Trophoblast cell (in vitro differentiated cells and primary cell): ENCODE measurements at regions not wholly inside any gene's neighbourhood (a gene's known extent, or its start where the extent isn't known, plus 50 kb on each side); places are given as distances from the start of the nearest gene placed in this dataset.

Experiments used
- DNase-seq, 2 donors: peaks; one replicate each; pipeline ENCODE4 v3.0.0-alpha.2; 2016
- H2AFZ ChIP-seq: 2 replicates; pipeline ENCODE4 v1.6.1; 2013; ENCODE audit warnings: low read length, moderate library complexity, mild to moderate bottlenecking; ENCODE audit not compliant: insufficient read depth, poor library complexity
- H2AK5ac ChIP-seq: 2 replicates; pipeline ENCODE4 v1.6.1; 2013; ENCODE audit warnings: mild to moderate bottlenecking, low read length
- H2BK120ac ChIP-seq: 2 replicates; pipeline ENCODE4 v1.6.1; 2013; ENCODE audit warnings: low read length, mild to moderate bottlenecking, moderate library complexity; ENCODE audit not compliant: insufficient read depth, poor library complexity
- H2BK12ac ChIP-seq: 2 replicates; pipeline ENCODE4 v1.6.1; 2013; ENCODE audit warnings: mild to moderate bottlenecking, low read length, moderate library complexity
- H2BK5ac ChIP-seq: 2 replicates; pipeline ENCODE4 v1.6.1; 2013; ENCODE audit warnings: low read length, low read depth, moderate library complexity, mild to moderate bottlenecking; ENCODE audit not compliant: poor library complexity
- H3K14ac ChIP-seq: 2 replicates; pipeline ENCODE4 v1.6.1; 2013; ENCODE audit warnings: mild to moderate bottlenecking, low read length
- H3K18ac ChIP-seq: 2 replicates; pipeline ENCODE4 v1.6.1; 2013; ENCODE audit warnings: mild to moderate bottlenecking, low read length
- H3K23ac ChIP-seq: 2 replicates; pipeline ENCODE4 v1.6.1; 2013; ENCODE audit warnings: low read length
- H3K27ac ChIP-seq: 2 replicates; pipeline ENCODE4 v1.5.1; 2013; ENCODE audit warnings: low read depth, mild to moderate bottlenecking, inconsistent platforms, low read length, moderate library complexity
- H3K27me3 ChIP-seq: 2 replicates; pipeline ENCODE4 v1.6.1; 2013; ENCODE audit warnings: inconsistent platforms, mild to moderate bottlenecking, low read length, moderate library complexity; ENCODE audit not compliant: insufficient read depth
- H3K36me3 ChIP-seq, 2 experiments: 1 replicate in 1 of 2; 2 replicates in 1 of 2; pipeline ENCODE4 v1.6.1; 2013; ENCODE audit warnings: low read length in 2 of 2, mild to moderate bottlenecking in 2 of 2, moderate library complexity in 1 of 2; ENCODE audit not compliant: insufficient read depth in 2 of 2, control insufficient read depth in 1 of 2
- H3K4ac ChIP-seq: 2 replicates; pipeline ENCODE4 v1.6.1; 2013; ENCODE audit warnings: low read depth, mild to moderate bottlenecking, low read length, moderate library complexity
- H3K4me1 ChIP-seq, 2 experiments: 1 replicate in 1 of 2; 2 replicates in 1 of 2; pipeline ENCODE4 v1.6.1; 2013; ENCODE audit warnings: low read length in 2 of 2, mild to moderate bottlenecking in 2 of 2, moderate library complexity in 1 of 2; ENCODE audit not compliant: insufficient read depth in 2 of 2, control insufficient read depth in 1 of 2
- H3K4me2 ChIP-seq: 2 replicates; pipeline ENCODE4 v1.6.1; 2013; ENCODE audit warnings: inconsistent platforms, mild to moderate bottlenecking, low read length, moderate library complexity
- H3K4me3 ChIP-seq: 2 replicates; pipeline ENCODE4 v1.5.1; 2013; ENCODE audit warnings: mild to moderate bottlenecking, low read depth, low read length, inconsistent platforms
- H3K79me1 ChIP-seq: one replicate; pipeline ENCODE4 v1.6.1; 2013; ENCODE audit warnings: low read length
- H3K79me2 ChIP-seq: 2 replicates; pipeline ENCODE4 v1.6.1; 2013; ENCODE audit warnings: low read length, mild to moderate bottlenecking; ENCODE audit not compliant: control insufficient read depth, insufficient read depth, poor library complexity
- H3K9ac ChIP-seq: 2 replicates; pipeline ENCODE4 v1.6.1; 2013; ENCODE audit warnings: mild to moderate bottlenecking, low read length
- H3K9me3 ChIP-seq: 2 replicates; pipeline ENCODE4 v1.6.1; 2013; ENCODE audit warnings: low read depth, mild to moderate bottlenecking, control low read depth, inconsistent platforms, low read length; ENCODE audit not compliant: insufficient read depth
- H4K12ac ChIP-seq: 2 replicates; pipeline ENCODE4 v1.6.1; 2013; ENCODE audit warnings: low read depth, mild to moderate bottlenecking, low read length, moderate library complexity
- H4K8ac ChIP-seq: 2 replicates; pipeline ENCODE4 v1.6.1; 2013; ENCODE audit warnings: low read depth, mild to moderate bottlenecking, low read length, moderate library complexity
- H4K91ac ChIP-seq: one replicate; pipeline ENCODE4 v1.6.1; 2013; ENCODE audit warnings: low read depth, mild to moderate bottlenecking, low read length, moderate library complexity
- WGBS: extraction: QIAGEN DNeasy Blood & Tissue Kit; methylation state at CpG from one replicate; pipeline ENCODE4 v1.1.7; 2013; ENCODE audit warnings: missing lambda C conversion rate; ENCODE audit not compliant: insufficient read length, insufficient coverage; ENCODE audit errors: extremely low coverage; 5-methylcytosine and 5-hydroxymethylcytosine counted together

- H2AFZ ChIP-seq, result no peak overlapping the region
- no peak overlapping the region for H3K18ac ChIP-seq
- no peak for DNase-seq
- H3K23ac ChIP-seq, result no peak overlapping the region
- no peak overlapping the region for H4K8ac ChIP-seq
- H3K36me3 ChIP-seq, result no peaks in the 10 kb centered on the region
- H3K27me3 ChIP-seq, result no peaks in the 10 kb centered on the region
- H4K91ac ChIP-seq, result no peak overlapping the region
- H3K27ac ChIP-seq, result no peak overlapping the region
- H3K79me2 ChIP-seq, result no peaks in the 10 kb centered on the region
- no peaks in the 10 kb centered on the region for H3K4me1 ChIP-seq
- no peaks in the 10 kb centered on the region for H3K79me1 ChIP-seq
- no peak overlapping the region for H3K9ac ChIP-seq
- no peak overlapping the region for H3K4me2 ChIP-seq
- H4K12ac ChIP-seq, result no peak overlapping the region
- H2BK120ac ChIP-seq, result no peak overlapping the region
- no peak overlapping the region for H2BK12ac ChIP-seq
- no peak overlapping the region for H2BK5ac ChIP-seq
- WGBS, result 100% methylated on average over 1 of the region's 3 CpGs
- no peak overlapping the region for H3K14ac ChIP-seq
- no peak overlapping the region for H2AK5ac ChIP-seq
- H3K9me3 ChIP-seq, result peaks cover 3% of the 10 kb centered on the region
- H3K4me3 ChIP-seq, result no peak overlapping the region
- H3K4ac ChIP-seq, result no peak overlapping the region
Observed at GRCh38 chr6:145381941-145382340, 353.4 kb downstream of the EPM2A start.

GRCh38 chr6:145383428-145383827, 351.9 kb downstream of the EPM2A start:
- H4K12ac ChIP-seq, result no peak overlapping the region
- H3K9ac ChIP-seq, result no peak overlapping the region
- H3K9me3 ChIP-seq, result peaks cover 3% of the 10 kb centered on the region
- H4K8ac ChIP-seq, result no peak overlapping the region
- H3K79me1 ChIP-seq, result no peaks in the 10 kb centered on the region
- DNase-seq, result no peak
- no peaks in the 10 kb centered on the region for H3K27me3 ChIP-seq
- H3K4ac ChIP-seq, result no peak overlapping the region
- WGBS, result no CpG with 5 or more reads among the region's 3 CpGs
- no peaks in the 10 kb centered on the region for H3K36me3 ChIP-seq
- H3K23ac ChIP-seq, result no peak overlapping the region
- no peak overlapping the region for H3K27ac ChIP-seq
- H4K91ac ChIP-seq, result no peak overlapping the region
- H2BK120ac ChIP-seq, result no peak overlapping the region
- H2BK12ac ChIP-seq, result no peak overlapping the region
- no peaks in the 10 kb centered on the region for H3K4me1 ChIP-seq
- no peak overlapping the region for H3K14ac ChIP-seq
- no peaks in the 10 kb centered on the region for H3K79me2 ChIP-seq
- no peak overlapping the region for H2BK5ac ChIP-seq
- no peak overlapping the region for H3K4me2 ChIP-seq
- no peak overlapping the region for H3K4me3 ChIP-seq
- H2AFZ ChIP-seq, result no peak overlapping the region
- no peak overlapping the region for H3K18ac ChIP-seq
- no peak overlapping the region for H2AK5ac ChIP-seq

GRCh38 chr6:145384503-145384902, 350.8 kb downstream of the EPM2A start:
- Histone ChIP-seq H3K18ac (no peak overlapping the region), H3K4ac (no peak overlapping the region), H2AK5ac (no peak overlapping the region), H3K23ac (no peak overlapping the region), H3K9ac (no peak overlapping the region), H2BK12ac (no peak overlapping the region), H3K79me2 (no peaks in the 10 kb centered on the region), H4K91ac (no peak overlapping the region), H3K14ac (no peak overlapping the region), H3K4me1 (no peaks in the 10 kb centered on the region), H3K27ac (no peak overlapping the region), H3K4me2 (no peak overlapping the region), H2BK5ac (no peak overlapping the region), H2BK120ac (no peak overlapping the region), H3K79me1 (no peaks in the 10 kb centered on the region), H3K27me3 (no peaks in the 10 kb centered on the region), H2AFZ (no peak overlapping the region), H4K12ac (no peak overlapping the region), H3K4me3 (no peak overlapping the region), H3K36me3 (no peaks in the 10 kb centered on the region), H4K8ac (no peak overlapping the region), H3K9me3 (no peaks in the 10 kb centered on the region)
- no peak for DNase-seq

- no peak overlapping the region for H3K4me2 ChIP-seq
- no peak overlapping the region for H2AFZ ChIP-seq
- H3K4me1 ChIP-seq, result no peaks in the 10 kb centered on the region
- no peak overlapping the region for H3K23ac ChIP-seq
- H3K27me3 ChIP-seq, result no peaks in the 10 kb centered on the region
- no peak overlapping the region for H3K4ac ChIP-seq
- no peak overlapping the region for H3K18ac ChIP-seq
- no peak overlapping the region for H3K14ac ChIP-seq
- no peaks in the 10 kb centered on the region for H3K79me2 ChIP-seq
- H3K27ac ChIP-seq, result no peak overlapping the region
- no peak overlapping the region for H2BK120ac ChIP-seq
- no peak overlapping the region for H2AK5ac ChIP-seq
- H3K4me3 ChIP-seq, result no peak overlapping the region
- WGBS, result no CpG with 5 or more reads among the region's 1 CpG
- H3K36me3 ChIP-seq, result no peaks in the 10 kb centered on the region
- no peak overlapping the region for H2BK12ac ChIP-seq
- H3K9ac ChIP-seq, result no peak overlapping the region
- DNase-seq, result no peak
- H2BK5ac ChIP-seq, result no peak overlapping the region
- no peak overlapping the region for H4K12ac ChIP-seq
- H3K9me3 ChIP-seq, result no peaks in the 10 kb centered on the region
- no peak overlapping the region for H4K8ac ChIP-seq
- no peaks in the 10 kb centered on the region for H3K79me1 ChIP-seq
- no peak overlapping the region for H4K91ac ChIP-seq
Observed at GRCh38 chr6:145396499-145396898, 338.8 kb downstream of the EPM2A start.
